Spleen (tissue), 7 donors: ENCODE measurements at regions not wholly inside any gene's neighbourhood (a gene's known extent, or its start where the extent isn't known, plus 50 kb on each side); places are given as distances from the start of the nearest gene placed in this dataset.

Experiments used
- POLR2A ChIP-seq, 3 donors: fragments of 450-650 bp; IDR thresholded peaks; one replicate each; pipeline ENCODE4 v1.5.1; 2017; ENCODE audit warnings: antibody characterized with exemption in 3 of 3, mild to moderate bottlenecking in 1 of 3
- POLR2AphosphoS5 ChIP-seq, 3 donors: sonication (generic); formaldehyde crosslinking; IDR thresholded peaks; one replicate each; pipeline ENCODE4 v1.5.1; 2017; ENCODE audit warnings: antibody characterized with exemption in 3 of 3
- TF ChIP-seq, protein P1 (sequence below), 11 experiments: fragments of 200-600 bp in 7 of 11; fragments of 450-650 bp in 4 of 11; sonication (generic) in 4 of 11; IDR thresholded peaks in 8 of 11; conservative IDR thresholded peaks in 3 of 11; 1 replicate in 7 of 11; 2 replicates in 4 of 11; pipeline versions ENCODE4 v1.4.0 to v1.8.0; 2016 to 2021; ENCODE audit warnings: antibody characterized with exemption in 11 of 11, inconsistent platforms in 4 of 11, mild to moderate bottlenecking in 1 of 11
- donor health status: DM: no; HTN: no; CAD: no; lungs with moderate emphysema.
- donor health status: DM: no; HTN: no; CAD: no.
- donor health status: DM: no; HTN: no; CAD: no.

DNA sequence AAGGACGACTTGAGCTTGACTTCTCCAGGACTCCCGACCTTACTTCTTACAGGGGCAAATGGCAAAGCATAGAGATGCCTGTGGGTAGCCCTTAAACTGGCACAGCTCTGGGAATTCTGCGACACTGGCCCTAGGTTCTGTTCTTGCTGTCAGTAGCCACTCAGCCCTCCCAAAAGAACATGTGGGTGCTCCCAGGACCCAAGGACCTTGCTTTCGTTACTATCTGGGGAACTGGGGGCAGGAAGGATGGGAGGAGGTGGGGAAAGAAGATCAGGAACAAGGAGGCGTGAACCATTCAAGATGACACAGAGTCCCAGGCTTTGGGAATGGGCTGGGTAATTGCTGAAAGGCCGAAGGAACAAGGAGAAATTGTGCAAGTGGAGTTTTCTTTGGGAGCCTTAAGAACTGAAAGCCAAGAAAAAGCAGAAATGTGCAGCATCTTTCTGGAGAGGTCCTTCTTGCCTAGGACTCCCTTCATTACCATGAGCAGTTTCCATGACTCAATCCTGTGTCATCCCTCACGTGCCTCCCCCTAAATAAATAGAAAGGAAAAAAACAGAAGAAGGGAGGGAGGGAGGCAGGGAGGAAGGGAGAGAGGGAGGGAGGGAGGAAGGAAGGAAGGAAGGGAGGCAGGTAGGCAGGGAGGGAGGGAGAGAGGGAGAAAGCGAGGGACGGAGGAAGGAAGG is 284.6 kb upstream of the FOXQ1 start:
- TF ChIP-seq, protein P1, sequence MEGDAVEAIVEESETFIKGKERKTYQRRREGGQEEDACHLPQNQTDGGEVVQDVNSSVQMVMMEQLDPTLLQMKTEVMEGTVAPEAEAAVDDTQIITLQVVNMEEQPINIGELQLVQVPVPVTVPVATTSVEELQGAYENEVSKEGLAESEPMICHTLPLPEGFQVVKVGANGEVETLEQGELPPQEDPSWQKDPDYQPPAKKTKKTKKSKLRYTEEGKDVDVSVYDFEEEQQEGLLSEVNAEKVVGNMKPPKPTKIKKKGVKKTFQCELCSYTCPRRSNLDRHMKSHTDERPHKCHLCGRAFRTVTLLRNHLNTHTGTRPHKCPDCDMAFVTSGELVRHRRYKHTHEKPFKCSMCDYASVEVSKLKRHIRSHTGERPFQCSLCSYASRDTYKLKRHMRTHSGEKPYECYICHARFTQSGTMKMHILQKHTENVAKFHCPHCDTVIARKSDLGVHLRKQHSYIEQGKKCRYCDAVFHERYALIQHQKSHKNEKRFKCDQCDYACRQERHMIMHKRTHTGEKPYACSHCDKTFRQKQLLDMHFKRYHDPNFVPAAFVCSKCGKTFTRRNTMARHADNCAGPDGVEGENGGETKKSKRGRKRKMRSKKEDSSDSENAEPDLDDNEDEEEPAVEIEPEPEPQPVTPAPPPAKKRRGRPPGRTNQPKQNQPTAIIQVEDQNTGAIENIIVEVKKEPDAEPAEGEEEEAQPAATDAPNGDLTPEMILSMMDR (IDR thresholded peaks at IDR 0.05 in 8 of 11, conservative IDR thresholded peaks at IDR 0.05 in 3 of 11): no peak
- TF ChIP-seq POLR2A (IDR thresholded peaks at IDR 0.05) (no peak), POLR2AphosphoS5 (IDR thresholded peaks at IDR 0.05) (no peak)
